Spleen (tissue), 11 donors: ENCODE measurements at regions not wholly inside any gene's neighbourhood (a gene's known extent, or its start where the extent isn't known, plus 50 kb on each side); places are given as distances from the start of the nearest gene placed in this dataset.

ENCODE experiments used
- DNase-seq: peaks from one replicate; pipeline ENCODE4 v3.0.0-alpha.2; 2020
- H3K27ac ChIP-seq, 8 donors: fragments of 200-600 bp; sonication (generic) in 7 of 8; 1 replicate in 4 of 8; 2 replicates in 4 of 8; pipeline versions ENCODE4 v1.5.0 to v1.8.0; 2016 to 2021; ENCODE audit warnings: inconsistent platforms in 4 of 8, mild to moderate bottlenecking in 4 of 8, moderate library complexity in 1 of 8
- H3K27me3 ChIP-seq, 7 donors: fragments of 200-600 bp; sonication (generic) in 6 of 7; replicated peaks in 1 of 7; 1 replicate in 4 of 7; 2 replicates in 3 of 7; pipeline versions ENCODE4 v1.5.0 to v1.8.0; 2016 to 2021; ENCODE audit warnings: inconsistent platforms in 3 of 7, mild to moderate bottlenecking in 1 of 7
- H3K36me3 ChIP-seq, 6 donors: fragments of 200-600 bp; sonication (generic) in 5 of 6; 1 replicate in 4 of 6; 2 replicates in 2 of 6; pipeline versions ENCODE4 v1.5.0 to v1.8.0; 2016 to 2021; ENCODE audit warnings: inconsistent platforms in 2 of 6
- H3K4me1 ChIP-seq, 6 donors: fragments of 200-600 bp; sonication (generic) in 5 of 6; 1 replicate in 3 of 6; 2 replicates in 3 of 6; pipeline versions ENCODE4 v1.5.0 to v1.8.0; 2016 to 2021; ENCODE audit warnings: inconsistent platforms in 3 of 6
- H3K4me3 ChIP-seq, 8 donors: fragments of 200-600 bp; sonication (generic) in 7 of 8; 1 replicate in 4 of 8; 2 replicates in 4 of 8; pipeline versions ENCODE4 v1.5.0 to v1.8.0; 2016 to 2021; ENCODE audit warnings: inconsistent platforms in 4 of 8, mild to moderate bottlenecking in 4 of 8, moderate library complexity in 2 of 8
- H3K9me3 ChIP-seq, 8 donors: fragments of 200-600 bp; sonication (generic) in 7 of 8; 1 replicate in 4 of 8; 2 replicates in 4 of 8; pipeline versions ENCODE4 v1.5.0 to v1.8.0; 2016 to 2021; ENCODE audit warnings: inconsistent platforms in 4 of 8
- POLR2A ChIP-seq, 3 donors: fragments of 450-650 bp; IDR thresholded peaks; one replicate each; pipeline ENCODE4 v1.5.1; 2017; ENCODE audit warnings: antibody characterized with exemption in 3 of 3, mild to moderate bottlenecking in 1 of 3
- POLR2AphosphoS5 ChIP-seq, 3 donors: sonication (generic); formaldehyde crosslinking; IDR thresholded peaks; one replicate each; pipeline ENCODE4 v1.5.1; 2017; ENCODE audit warnings: antibody characterized with exemption in 3 of 3
- WGBS, 5 donors: extraction: QIAGEN DNeasy Blood & Tissue Kit in 3 of 5; methylation state at CpG; one replicate each; pipeline versions ENCODE4 v1.1.5 to v1.1.7; 2013 to 2018; 5-methylcytosine and 5-hydroxymethylcytosine counted together
- intact Hi-C: fragments of 100-400 bp; cut with DNase I; formaldehyde crosslinking; loops from one replicate; pipeline ENCODE4 v1.15.0; 2023; ENCODE audit warnings: low total_unique reads
- TF ChIP-seq, protein P1 (sequence below), 11 experiments: fragments of 200-600 bp in 7 of 11; fragments of 450-650 bp in 4 of 11; sonication (generic) in 4 of 11; IDR thresholded peaks in 8 of 11; conservative IDR thresholded peaks in 3 of 11; 1 replicate in 7 of 11; 2 replicates in 4 of 11; pipeline versions ENCODE4 v1.4.0 to v1.8.0; 2016 to 2021; ENCODE audit warnings: antibody characterized with exemption in 11 of 11, inconsistent platforms in 4 of 11, mild to moderate bottlenecking in 1 of 11
- donor health status: healthy with polysubstance abuse.
- donor health status: DM: no; HTN: no; CAD: no; lungs with moderate emphysema.
- donor health status: DM: no; HTN: no; CAD: no.
- donor health status: Bipolar disorder and iron deficiency.
- donor health status: healthy.
- donor health status: DM: no; HTN: no; CAD: no.
- donor health status: DM: yes; HTN: yes; CAD: no.

DNA sequence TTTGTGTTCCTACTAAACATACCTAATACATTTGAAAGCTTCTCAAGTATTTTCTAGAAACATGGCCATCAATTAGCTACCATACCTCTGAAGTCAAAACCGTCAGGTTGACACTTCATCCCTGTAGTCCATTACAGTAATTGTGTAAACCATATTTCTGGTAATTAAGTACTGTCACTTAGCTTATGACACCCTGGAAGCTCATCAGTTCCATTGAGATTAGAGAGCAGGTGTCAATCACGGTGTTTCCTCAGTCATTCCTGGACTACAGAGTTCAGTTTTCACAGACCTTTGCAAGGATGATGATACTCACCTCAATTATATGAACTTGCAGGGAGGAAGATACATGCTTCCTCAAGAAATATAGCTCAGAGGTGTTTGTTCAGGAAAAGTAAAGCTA is 552.0 kb downstream of the SI start:
- DNase-seq: no peak
- WGBS, 5 donors: 64 to 81% (median 72%) methylated on average over 2 of the region's 2 CpGs
- Histone ChIP-seq H3K4me1 (no peaks in the 10 kb centered on the region), H3K9me3 (peaks cover 0 to 21% (median 12%) of the 10 kb centered on the region in 8 donors), H3K27me3 (no peaks in the 10 kb centered on the region), H3K4me3 (no peak overlapping the region), H3K27ac (no peak overlapping the region), H3K36me3 (no peaks in the 10 kb centered on the region)
- TF ChIP-seq, protein P1, sequence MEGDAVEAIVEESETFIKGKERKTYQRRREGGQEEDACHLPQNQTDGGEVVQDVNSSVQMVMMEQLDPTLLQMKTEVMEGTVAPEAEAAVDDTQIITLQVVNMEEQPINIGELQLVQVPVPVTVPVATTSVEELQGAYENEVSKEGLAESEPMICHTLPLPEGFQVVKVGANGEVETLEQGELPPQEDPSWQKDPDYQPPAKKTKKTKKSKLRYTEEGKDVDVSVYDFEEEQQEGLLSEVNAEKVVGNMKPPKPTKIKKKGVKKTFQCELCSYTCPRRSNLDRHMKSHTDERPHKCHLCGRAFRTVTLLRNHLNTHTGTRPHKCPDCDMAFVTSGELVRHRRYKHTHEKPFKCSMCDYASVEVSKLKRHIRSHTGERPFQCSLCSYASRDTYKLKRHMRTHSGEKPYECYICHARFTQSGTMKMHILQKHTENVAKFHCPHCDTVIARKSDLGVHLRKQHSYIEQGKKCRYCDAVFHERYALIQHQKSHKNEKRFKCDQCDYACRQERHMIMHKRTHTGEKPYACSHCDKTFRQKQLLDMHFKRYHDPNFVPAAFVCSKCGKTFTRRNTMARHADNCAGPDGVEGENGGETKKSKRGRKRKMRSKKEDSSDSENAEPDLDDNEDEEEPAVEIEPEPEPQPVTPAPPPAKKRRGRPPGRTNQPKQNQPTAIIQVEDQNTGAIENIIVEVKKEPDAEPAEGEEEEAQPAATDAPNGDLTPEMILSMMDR (IDR thresholded peaks at IDR 0.05 in 8 of 11, conservative IDR thresholded peaks at IDR 0.05 in 3 of 11): no peak
- no peak for TF ChIP-seq POLR2A (IDR thresholded peaks at IDR 0.05)
- no peak for TF ChIP-seq POLR2AphosphoS5 (IDR thresholded peaks at IDR 0.05)
- intact Hi-C loops: no loop called here

DNA sequence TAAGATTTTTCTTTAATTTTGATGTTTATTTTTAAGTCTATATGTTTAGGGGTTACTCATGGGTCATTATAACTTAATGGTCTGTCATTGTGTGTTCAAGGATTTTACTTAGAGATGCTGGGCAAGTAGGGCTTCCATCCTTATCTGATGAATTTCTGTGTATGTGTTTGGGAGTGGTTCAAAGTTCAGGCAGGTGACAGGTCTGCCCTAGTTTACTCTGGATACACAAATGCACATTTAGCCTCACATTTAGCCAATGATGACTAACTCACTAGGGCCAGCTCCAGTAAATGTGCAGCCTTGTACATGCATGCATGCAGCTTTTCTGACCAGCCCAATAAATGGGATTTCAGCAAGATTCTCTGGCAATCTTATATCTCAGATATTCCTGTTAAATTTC is 554.1 kb downstream of the SI start:
- TF ChIP-seq, protein P1 (IDR thresholded peaks at IDR 0.05 in 8 of 11, conservative IDR thresholded peaks at IDR 0.05 in 3 of 11): no peak
- no peak for TF ChIP-seq POLR2AphosphoS5 (IDR thresholded peaks at IDR 0.05)
- TF ChIP-seq POLR2A (IDR thresholded peaks at IDR 0.05): no peak

GRCh38 chr3:164522073-164522763 is 556.1 kb downstream of the SI start:
- Histone ChIP-seq H3K27ac (no peak overlapping the region), H3K36me3 (no peaks in the 10 kb centered on the region), H3K4me3 (no peak overlapping the region), H3K9me3 (peaks cover 0 to 49% (median 35%) of the 10 kb centered on the region in 8 donors), H3K4me1 (no peaks in the 10 kb centered on the region), H3K27me3 (no peaks in the 10 kb centered on the region)
- intact Hi-C loops: no loop called here
- TF ChIP-seq, protein P1 (IDR thresholded peaks at IDR 0.05 in 8 of 11, conservative IDR thresholded peaks at IDR 0.05 in 3 of 11): no peak
- TF ChIP-seq POLR2A (IDR thresholded peaks at IDR 0.05): no peak
- no peak for TF ChIP-seq POLR2AphosphoS5 (IDR thresholded peaks at IDR 0.05)
- no peak for DNase-seq
- 81 to 93% (median 86%) methylated on average over 2 to 6 of the region's 6 CpGs for WGBS, 5 donors

More for the DNA sequence above, 554.1 kb downstream of the SI start:
- H3K9me3 ChIP-seq: peaks cover 0 to 41% (median 25%) of the 10 kb centered on the region in 8 donors
- intact Hi-C loops: no loop called here
- no peaks in the 10 kb centered on the region for H3K36me3 ChIP-seq
- no peak overlapping the region for H3K27ac ChIP-seq
- H3K27me3 ChIP-seq: no peaks in the 10 kb centered on the region
- DNase-seq: no peak
- no peaks in the 10 kb centered on the region for H3K4me1 ChIP-seq
- H3K4me3 ChIP-seq: no peak overlapping the region

DNA sequence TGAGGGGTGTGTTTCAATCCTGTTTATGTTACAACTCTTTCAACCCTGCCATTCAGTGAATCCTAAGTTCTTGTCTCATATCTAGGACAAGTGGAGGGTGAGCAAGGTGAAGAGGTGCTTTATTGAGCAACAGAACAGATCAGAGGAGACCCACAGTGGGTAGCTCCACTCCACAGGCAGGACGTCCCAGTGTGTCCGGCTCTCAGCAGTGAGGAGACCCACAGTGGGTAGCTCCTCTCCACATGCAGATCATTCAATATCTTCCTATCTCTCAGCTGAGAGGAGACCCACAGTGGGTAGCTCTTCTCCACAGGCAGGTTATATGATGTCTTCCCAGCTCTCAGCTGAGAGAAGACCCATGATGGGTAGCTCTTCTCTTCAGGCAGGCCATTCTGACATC is 556.7 kb downstream of the SI start:
- Histone ChIP-seq H3K4me3 (no peak overlapping the region), H3K36me3 (no peaks in the 10 kb centered on the region), H3K27ac (no peak overlapping the region), H3K9me3 (peaks cover 0 to 49% (median 35%) of the 10 kb centered on the region in 8 donors), H3K27me3 (no peaks in the 10 kb centered on the region), H3K4me1 (no peaks in the 10 kb centered on the region)
- intact Hi-C loops: no loop called here
- TF ChIP-seq POLR2AphosphoS5 (IDR thresholded peaks at IDR 0.05) (no peak), POLR2A (IDR thresholded peaks at IDR 0.05) (no peak)
- TF ChIP-seq, protein P1 (IDR thresholded peaks at IDR 0.05 in 8 of 11, conservative IDR thresholded peaks at IDR 0.05 in 3 of 11): no peak
- no peak for DNase-seq
- WGBS, 5 donors: 55 to 100% (median 88%) methylated on average over 2 of the region's 2 CpGs
